ENCODE measurements at regions not wholly inside any gene's neighbourhood (a gene's known extent, or its start where the extent isn't known, plus 50 kb on each side); places are given as distances from the start of the nearest gene placed in this dataset.
"Not testable (repeated sequence)": the region's sequence is repeated elsewhere in the genome, so short reads cannot be mapped to it uniquely, and the experiment has no call there.

GRCh38 chrX:1885116-1885515 is 270.3 kb downstream of the ASMT start:
- Histone ChIP-seq H3K27ac (no peak overlapping the region), H3K4me3 (no peak overlapping the region)

GRCh38 chrX:1888305-1888704 is 273.4 kb downstream of the ASMT start:
- H3K4me3 ChIP-seq, H3K27ac ChIP-seq: not testable (repeated sequence)

GRCh38 chrX:1894026-1894294 is 279.1 kb downstream of the ASMT start:
- no peak overlapping the region for H3K27ac ChIP-seq
- no peak overlapping the region for H3K4me3 ChIP-seq

- H3K4me3 ChIP-seq: no peak overlapping the region
- no peak overlapping the region for H3K27ac ChIP-seq
Observed at GRCh38 chrX:1894740-1895139, 279.9 kb downstream of the ASMT start.

- Histone ChIP-seq H3K4me3 (no peak overlapping the region), H3K27ac (no peak overlapping the region)
Observed at GRCh38 chrX:1895583-1895982, 280.7 kb downstream of the ASMT start.

- Histone ChIP-seq H3K4me3 (no peak overlapping the region), H3K27ac (no peak overlapping the region)
Observed at GRCh38 chrX:1899841-1900240, 285.0 kb downstream of the ASMT start.

- no peak overlapping the region for H3K4me3 ChIP-seq
- H3K27ac ChIP-seq: no peak overlapping the region
Observed at GRCh38 chrX:1902901-1903235, 288.0 kb downstream of the ASMT start.

GRCh38 chrX:1903236-1903935 is 288.5 kb downstream of the ASMT start:
- Histone ChIP-seq H3K4me3 (no peak overlapping the region), H3K27ac (no peak overlapping the region)

- H3K4me3 ChIP-seq: no peak overlapping the region
- H3K27ac ChIP-seq: no peak overlapping the region
Observed at GRCh38 chrX:1904663-1905218, 289.9 kb downstream of the ASMT start.

GRCh38 chrX:1906028-1906427 is 291.2 kb downstream of the ASMT start:
- no peak overlapping the region for H3K4me3 ChIP-seq
- H3K27ac ChIP-seq: no peak overlapping the region

GRCh38 chrX:1908996-1909395 is 294.1 kb downstream of the ASMT start:
- not testable (repeated sequence) for H3K27ac ChIP-seq, H3K4me3 ChIP-seq

- no peak overlapping the region for H3K4me3 ChIP-seq
- H3K27ac ChIP-seq: no peak overlapping the region
Observed at GRCh38 chrX:1909419-1910206, 294.8 kb downstream of the ASMT start.

- Histone ChIP-seq H3K27ac (no peak overlapping the region), H3K4me3 (no peak overlapping the region)
Observed at GRCh38 chrX:1910207-1910470, 295.3 kb downstream of the ASMT start.

- Histone ChIP-seq H3K27ac (no peak overlapping the region), H3K4me3 (no peak overlapping the region)
Observed at GRCh38 chrX:1911401-1912128, 296.7 kb downstream of the ASMT start.

- no peak overlapping the region for H3K4me3 ChIP-seq
- H3K27ac ChIP-seq: no peak overlapping the region
Observed at GRCh38 chrX:1912193-1912592, 297.3 kb downstream of the ASMT start.

GRCh38 chrX:1914606-1915365 is 299.9 kb downstream of the ASMT start:
- H3K4me3 ChIP-seq: no peak overlapping the region
- no peak overlapping the region for H3K27ac ChIP-seq

GRCh38 chrX:1918780-1919179 is 303.9 kb downstream of the ASMT start:
- no peak overlapping the region for H3K27ac ChIP-seq
- H3K4me3 ChIP-seq: no peak overlapping the region

GRCh38 chrX:1925053-1925481 is 310.2 kb downstream of the ASMT start:
- Histone ChIP-seq H3K27ac (no peak overlapping the region), H3K4me3 (no peak overlapping the region)

GRCh38 chrX:1928805-1929204 is 313.9 kb downstream of the ASMT start:
- H3K4me3 ChIP-seq: no peak overlapping the region

GRCh38 chrX:1932231-1932630 is 317.4 kb downstream of the ASMT start:
- H3K4me3 ChIP-seq: no peak overlapping the region
- H3K27ac ChIP-seq: no peak overlapping the region

More at GRCh38 chrX:1928805-1929204, 313.9 kb downstream of the ASMT start:
- no peak overlapping the region for H3K27ac ChIP-seq

Data from skin epidermis (tissue), 12 donors.